Osteocyte (in vitro differentiated cells): ENCODE measurements at regions not wholly inside any gene's neighbourhood (a gene's known extent, or its start where the extent isn't known, plus 50 kb on each side); places are given as distances from the start of the nearest gene placed in this dataset.

Source experiments
- DNase-seq: peaks from one replicate; pipeline ENCODE4 v3.0.0; 2021; ENCODE audit warnings: mixed read lengths; ENCODE audit not compliant: unreplicated experiment; ENCODE audit errors: extremely low spot score
- H3K27ac Mint-ChIP-seq: one replicate; pipeline ENCODE4 v1.8.0; 2021; ENCODE audit warnings: mild to moderate bottlenecking, mixed read lengths; ENCODE audit not compliant: unreplicated experiment
- H3K27me3 Mint-ChIP-seq: one replicate; pipeline ENCODE4 v1.8.0; 2021; ENCODE audit warnings: mixed read lengths; ENCODE audit not compliant: unreplicated experiment
- H3K36me3 Mint-ChIP-seq: one replicate; pipeline ENCODE4 v1.8.0; 2021; ENCODE audit warnings: mixed read lengths; ENCODE audit not compliant: unreplicated experiment
- H3K4me1 Mint-ChIP-seq: one replicate; pipeline ENCODE4 v1.8.0; 2021; ENCODE audit warnings: mixed read lengths; ENCODE audit not compliant: unreplicated experiment
- H3K4me3 Mint-ChIP-seq: one replicate; pipeline ENCODE4 v1.8.0; 2021; ENCODE audit warnings: mild to moderate bottlenecking, moderate library complexity, mixed read lengths; ENCODE audit not compliant: unreplicated experiment
- H3K9me3 Mint-ChIP-seq: one replicate; pipeline ENCODE4 v1.8.0; 2021; ENCODE audit warnings: mixed read lengths; ENCODE audit not compliant: unreplicated experiment
- CTCF ChIP-seq: fragments of 200-600 bp; sonication (generic); IDR thresholded peaks from 2 replicates; pipeline ENCODE4 v1.5.0; 2021; ENCODE audit warnings: antibody characterized with exemption, mild to moderate bottlenecking, moderate library complexity

DNA sequence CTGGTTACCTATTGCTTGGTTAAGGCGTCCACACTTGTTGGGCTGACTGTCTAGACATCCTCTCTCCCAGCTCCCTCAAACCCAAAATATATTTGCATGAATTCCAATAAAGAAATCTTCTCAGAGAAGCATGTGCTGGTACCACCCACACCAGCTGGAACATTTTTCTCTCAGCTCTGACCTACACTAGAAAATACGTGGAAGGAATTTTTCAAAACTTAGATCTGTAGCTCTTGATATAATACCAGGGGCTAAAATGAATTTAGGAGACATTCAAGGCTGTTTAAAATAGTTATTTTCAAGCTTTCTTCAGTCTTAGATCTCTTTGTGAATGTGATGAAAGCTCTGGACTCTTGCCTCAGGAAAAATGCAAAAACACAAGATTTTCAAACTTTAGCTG is 590.4 kb downstream of the PDCD6IP start:
- peaks cover 22% of the 10 kb centered on the region for H3K9me3 Mint-ChIP-seq
- H3K36me3 Mint-ChIP-seq = peaks cover 58% of the 10 kb centered on the region
- no peaks in the 10 kb centered on the region for H3K27me3 Mint-ChIP-seq
- H3K4me1 Mint-ChIP-seq = peaks cover 25% of the 10 kb centered on the region
- TF ChIP-seq CTCF = no peak
- H3K27ac Mint-ChIP-seq = no peak overlapping the region
- H3K4me3 Mint-ChIP-seq = no peak overlapping the region
- no peak for DNase-seq

DNA sequence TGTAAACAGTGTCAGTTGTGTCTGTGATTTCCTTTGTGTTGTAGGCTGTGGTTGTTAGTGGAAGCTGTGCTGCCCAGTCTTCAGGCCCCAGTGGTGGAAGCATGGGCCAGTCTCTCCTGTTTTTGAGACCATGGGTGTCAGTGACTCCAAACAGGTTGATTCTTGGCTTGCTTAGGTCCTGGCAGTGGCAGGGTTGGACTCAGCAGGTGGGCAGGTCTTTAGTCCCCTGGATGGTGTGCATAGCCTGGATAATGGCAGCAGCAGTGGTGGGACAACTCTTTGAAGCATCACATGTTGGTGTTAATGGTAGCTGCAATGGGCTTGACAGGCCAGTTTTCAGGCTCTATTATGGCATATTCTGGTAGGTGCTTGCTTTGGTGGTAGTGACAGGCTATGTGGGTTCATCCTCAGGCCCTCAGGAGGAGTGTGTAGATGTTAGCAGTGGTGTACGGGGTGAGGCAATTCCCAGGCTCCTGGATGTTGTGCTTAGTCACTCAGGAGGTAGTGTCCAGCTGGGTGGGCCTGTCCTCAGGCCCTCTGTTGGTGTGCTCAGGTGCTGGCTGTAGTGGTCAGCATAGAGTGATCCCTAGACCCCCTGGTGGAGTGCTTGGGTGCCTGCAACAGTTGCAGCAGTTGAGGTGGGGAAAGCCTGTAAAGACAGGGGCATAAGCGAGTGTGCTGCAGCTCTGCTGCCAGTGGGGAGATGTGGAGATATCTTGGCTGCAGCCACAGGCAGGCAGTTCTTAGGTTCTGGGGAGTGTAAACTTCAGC is 596.7 kb downstream of the PDCD6IP start:
- DNase-seq = no peak
- no peak overlapping the region for H3K27ac Mint-ChIP-seq
- no peak overlapping the region for H3K4me3 Mint-ChIP-seq
- TF ChIP-seq CTCF = no peak
- peaks cover 9% of the 10 kb centered on the region for H3K4me1 Mint-ChIP-seq
- no peaks in the 10 kb centered on the region for H3K27me3 Mint-ChIP-seq
- peaks cover 25% of the 10 kb centered on the region for H3K9me3 Mint-ChIP-seq
- peaks cover 55% of the 10 kb centered on the region for H3K36me3 Mint-ChIP-seq

DNA sequence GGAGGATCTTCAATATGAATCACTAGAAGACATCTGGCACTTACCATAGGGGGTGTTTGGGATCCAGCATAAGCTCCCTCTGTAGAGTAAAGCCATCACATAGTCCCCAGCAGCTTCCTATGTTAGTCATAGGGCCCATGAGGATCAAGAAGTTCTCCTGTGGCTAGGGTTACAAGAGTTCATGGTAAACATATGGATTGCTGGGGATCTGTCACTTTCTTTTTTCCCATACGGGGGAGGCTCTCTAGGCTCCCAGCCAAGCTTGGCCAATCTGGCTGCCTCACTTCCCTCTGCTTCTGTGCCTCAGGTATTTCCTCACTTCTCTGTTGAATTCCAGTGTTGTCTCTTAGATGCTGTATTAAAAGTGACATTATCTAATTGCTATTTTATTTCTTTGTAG is 597.9 kb downstream of the PDCD6IP start:
- H3K36me3 Mint-ChIP-seq = peaks cover 62% of the 10 kb centered on the region
- H3K27me3 Mint-ChIP-seq = no peaks in the 10 kb centered on the region
- no peak overlapping the region for H3K4me3 Mint-ChIP-seq
- peak overlapping the region; percentile 43 for H3K27ac Mint-ChIP-seq
- peaks cover 25% of the 10 kb centered on the region for H3K9me3 Mint-ChIP-seq
- no peak for TF ChIP-seq CTCF
- DNase-seq = no peak
- H3K4me1 Mint-ChIP-seq = peaks cover 9% of the 10 kb centered on the region

DNA sequence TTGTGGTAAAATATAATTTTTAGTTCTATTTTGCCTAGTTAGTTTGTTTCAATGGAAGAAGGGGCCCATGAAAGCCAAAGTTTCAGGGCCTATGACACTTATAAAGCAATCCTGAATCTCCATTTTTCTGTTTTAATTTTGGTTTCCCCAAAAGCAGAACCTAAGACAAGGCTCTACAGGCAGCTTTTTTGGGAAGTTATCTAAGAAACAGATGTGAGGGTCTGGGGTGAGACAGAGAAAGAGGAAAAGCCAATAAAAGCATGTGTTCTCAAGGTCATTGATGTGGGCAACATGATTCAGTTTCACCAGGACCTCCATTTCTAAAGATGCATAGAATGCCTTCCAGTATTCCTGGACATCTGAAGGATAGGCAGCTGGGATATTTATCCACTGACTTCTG is 598.5 kb downstream of the PDCD6IP start:
- peaks cover 65% of the 10 kb centered on the region for H3K36me3 Mint-ChIP-seq
- H3K9me3 Mint-ChIP-seq = peaks cover 26% of the 10 kb centered on the region
- TF ChIP-seq CTCF = no peak
- no peaks in the 10 kb centered on the region for H3K27me3 Mint-ChIP-seq
- H3K4me1 Mint-ChIP-seq = peaks cover 9% of the 10 kb centered on the region
- no peak for DNase-seq
- no peak overlapping the region for H3K4me3 Mint-ChIP-seq
- H3K27ac Mint-ChIP-seq = no peak overlapping the region

GRCh38 chr3:34399401-34399800 is 601.0 kb downstream of the PDCD6IP start:
- no peak for TF ChIP-seq CTCF
- DNase-seq = no peak
- peaks cover 11% of the 10 kb centered on the region for H3K9me3 Mint-ChIP-seq
- no peak overlapping the region for H3K4me3 Mint-ChIP-seq
- peaks cover 58% of the 10 kb centered on the region for H3K36me3 Mint-ChIP-seq
- no peak overlapping the region for H3K27ac Mint-ChIP-seq
- H3K27me3 Mint-ChIP-seq = no peaks in the 10 kb centered on the region
- H3K4me1 Mint-ChIP-seq = peaks cover 9% of the 10 kb centered on the region
